HG03060 (cell line): ENCODE measurements at regions not wholly inside any gene's neighbourhood (a gene's known extent, or its start where the extent isn't known, plus 50 kb on each side); places are given as distances from the start of the nearest gene placed in this dataset.

Source experiments
- ATAC-seq: cut with Tn5 transposase; IDR thresholded peaks from one replicate; pipeline ENCODE4 v1.9.1; 2021; ENCODE audit warnings: low read depth, moderate number of reproducible peaks; ENCODE audit not compliant: unreplicated experiment

DNA sequence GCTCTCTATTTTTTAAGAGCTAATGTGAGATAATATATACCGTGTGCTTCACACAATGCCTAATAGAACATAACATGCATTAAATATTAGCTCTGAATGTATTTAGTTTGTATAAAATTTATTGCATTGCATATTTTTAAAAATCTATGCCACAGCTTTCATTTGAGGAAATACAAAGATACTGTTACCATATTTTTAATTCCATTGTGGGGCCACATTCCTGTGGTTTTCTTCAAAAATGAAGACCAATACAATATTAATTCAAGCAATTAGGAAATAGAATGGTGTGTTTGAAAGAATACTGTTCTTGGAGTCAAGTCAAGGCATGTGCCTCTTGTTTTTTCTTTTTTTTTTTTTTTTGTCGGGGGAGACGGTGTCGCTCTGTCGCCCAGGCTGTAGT lies 95.4 kb upstream of the CADPS start:
- no peak for ATAC-seq

DNA sequence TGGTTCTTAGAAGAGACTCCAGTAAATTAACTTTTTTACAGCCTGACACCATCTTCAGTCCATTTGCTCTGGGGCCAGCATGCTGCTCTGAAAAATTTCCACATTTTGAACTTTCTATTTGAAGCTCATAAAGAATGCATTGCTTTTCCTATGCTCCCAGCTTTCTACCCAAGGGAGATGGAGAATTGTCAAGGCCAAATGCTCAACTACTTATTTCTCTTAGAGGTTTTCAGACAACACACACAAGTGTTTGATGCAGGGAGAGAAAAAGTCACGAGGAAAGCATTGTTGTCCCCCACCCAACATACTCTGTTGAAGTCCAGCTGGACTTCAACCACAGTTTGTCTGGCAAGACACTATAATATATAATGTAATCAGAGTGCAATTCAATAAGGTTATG lies 100.3 kb upstream of the CADPS start:
- no peak for ATAC-seq

DNA sequence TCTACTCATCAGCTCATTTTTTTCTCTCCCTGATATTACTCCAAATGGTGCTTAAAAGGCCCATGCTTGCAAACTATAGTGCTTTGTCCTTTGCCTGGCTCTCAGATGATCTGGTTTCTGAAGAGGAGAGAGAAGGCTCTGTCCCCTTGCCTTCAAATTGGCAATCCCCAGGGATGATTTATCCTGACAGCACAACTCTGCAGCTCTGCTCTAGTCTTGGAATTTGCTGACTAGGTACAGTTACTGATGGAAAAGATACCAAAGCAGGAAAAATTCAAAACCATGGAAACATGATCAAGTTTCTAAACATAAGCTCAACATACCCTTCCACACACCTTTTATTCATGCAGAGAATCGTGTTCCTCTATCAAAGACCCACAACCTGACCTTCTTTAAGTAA lies 106.7 kb upstream of the CADPS start:
- no peak for ATAC-seq

DNA sequence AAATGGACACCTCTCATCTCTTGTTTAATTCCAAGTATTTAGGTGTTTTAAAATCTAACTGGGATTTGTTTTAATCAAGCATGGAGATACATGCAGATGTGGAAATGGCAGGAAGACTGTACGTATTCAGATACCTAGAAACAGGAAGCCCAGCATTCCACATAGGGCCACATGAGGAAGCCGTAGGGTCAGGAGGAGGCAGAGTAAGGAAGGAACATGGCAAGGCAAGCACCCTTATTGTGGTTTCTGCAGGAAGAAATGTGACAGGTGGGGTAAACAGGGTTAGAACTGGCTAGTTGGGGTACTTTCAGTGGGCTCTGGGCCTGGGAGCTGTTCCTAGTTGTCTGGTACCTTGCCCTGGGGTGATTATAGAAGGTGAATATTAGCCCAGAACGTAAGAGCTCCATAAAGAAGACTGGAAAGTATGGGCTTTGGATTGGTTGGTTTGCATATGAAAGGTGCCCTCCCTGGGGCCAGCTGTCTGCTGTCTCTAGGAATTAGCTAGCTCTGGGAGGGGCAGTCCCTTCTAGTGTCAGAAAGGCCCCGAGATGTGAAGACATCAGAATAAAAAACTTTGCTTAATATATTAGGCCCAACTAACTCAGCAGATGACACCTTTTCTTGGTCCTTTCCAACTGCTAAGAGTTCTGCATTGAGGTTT lies 107.7 kb upstream of the CADPS start:
- no peak for ATAC-seq

DNA sequence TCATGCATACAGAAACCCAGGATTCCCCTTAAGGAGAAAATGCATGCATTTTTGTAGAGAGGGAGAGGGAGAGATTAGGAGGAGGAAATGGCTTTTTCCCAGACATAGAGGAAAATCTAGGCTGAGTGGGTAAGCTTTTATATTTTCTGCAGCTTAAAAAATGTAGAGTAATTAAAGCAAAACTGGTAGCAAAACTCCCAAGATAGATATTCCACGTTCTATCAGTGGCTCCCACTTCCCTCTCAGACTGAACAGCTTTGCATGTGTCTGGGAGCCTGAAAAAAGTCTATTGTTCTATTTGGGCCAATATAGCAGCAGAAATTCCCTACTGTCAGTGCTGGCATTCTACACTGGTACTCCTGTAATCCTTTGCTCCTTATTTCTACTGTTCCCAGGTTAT lies 110.8 kb upstream of the CADPS start:
- ATAC-seq = no peak

DNA sequence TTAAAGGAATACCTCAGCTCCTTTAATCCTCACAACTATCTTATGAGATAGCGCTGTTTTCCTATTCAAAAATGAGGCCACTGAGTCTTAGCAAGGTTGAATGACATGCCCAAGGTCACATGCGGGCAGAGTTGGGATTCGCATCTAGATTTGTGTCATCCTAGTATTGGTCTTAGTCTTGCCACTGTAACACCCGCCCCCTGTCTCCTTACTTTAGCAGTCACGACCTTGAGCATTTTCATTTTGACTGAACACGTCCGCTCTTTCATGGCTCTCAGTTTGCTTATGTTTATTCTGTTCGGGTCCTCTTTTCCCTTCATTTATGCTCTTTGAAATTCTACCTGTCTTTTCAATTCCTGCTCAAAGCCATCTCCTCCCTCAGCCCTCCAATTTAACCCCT lies 112.5 kb upstream of the CADPS start:
- ATAC-seq = no peak

DNA sequence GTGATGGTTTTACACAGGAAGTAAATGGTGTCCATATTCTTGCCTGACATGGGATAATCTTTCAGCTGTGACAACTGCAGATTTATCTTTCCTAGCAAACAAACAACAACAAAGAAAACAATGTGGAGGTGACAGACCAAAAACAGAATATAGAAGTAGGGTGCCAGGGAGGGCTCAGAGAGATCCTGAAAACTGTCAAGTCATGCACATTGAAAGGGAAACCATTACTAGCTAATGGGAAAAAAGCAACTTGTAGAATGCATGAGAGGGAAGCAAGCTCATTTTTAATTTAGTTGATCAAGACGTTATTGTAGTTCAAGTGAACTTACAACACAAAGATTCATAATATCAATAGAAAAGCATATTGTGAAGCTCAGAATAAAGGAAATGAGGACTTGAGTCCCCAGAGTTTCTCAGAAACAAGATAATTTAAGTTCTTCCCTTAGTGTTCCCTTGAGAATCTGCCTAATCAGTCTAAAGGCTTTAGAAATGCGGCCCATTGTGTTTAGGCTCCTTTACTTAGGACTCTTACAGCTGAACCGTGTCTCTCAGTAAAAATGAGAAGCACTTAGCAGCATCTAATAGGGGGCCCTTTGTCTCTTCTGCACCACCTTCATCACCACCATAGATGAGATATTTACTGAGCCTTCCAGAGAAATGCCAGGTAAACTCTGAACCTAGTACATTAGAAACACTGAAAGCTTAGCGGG lies 115.6 kb upstream of the CADPS start:
- no peak for ATAC-seq

DNA sequence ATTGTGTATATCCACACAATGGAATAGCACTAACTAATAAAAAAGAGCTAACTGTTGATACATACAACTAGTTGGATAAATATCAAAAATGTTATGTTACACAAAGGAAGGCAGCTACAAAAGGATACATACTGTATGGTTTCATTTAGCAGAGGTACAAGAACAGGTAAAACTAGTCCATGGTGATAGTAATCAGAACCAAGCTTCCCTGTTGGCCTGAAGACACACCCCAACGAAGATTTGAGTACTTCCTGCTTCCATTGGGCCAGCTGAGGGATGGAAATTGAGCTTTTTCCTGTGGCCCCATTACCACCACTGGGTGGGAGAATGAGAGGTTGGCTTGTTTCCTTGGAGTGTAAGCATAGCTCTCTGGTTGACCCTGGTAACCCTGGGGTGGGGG lies 117.3 kb upstream of the CADPS start:
- no peak for ATAC-seq

DNA sequence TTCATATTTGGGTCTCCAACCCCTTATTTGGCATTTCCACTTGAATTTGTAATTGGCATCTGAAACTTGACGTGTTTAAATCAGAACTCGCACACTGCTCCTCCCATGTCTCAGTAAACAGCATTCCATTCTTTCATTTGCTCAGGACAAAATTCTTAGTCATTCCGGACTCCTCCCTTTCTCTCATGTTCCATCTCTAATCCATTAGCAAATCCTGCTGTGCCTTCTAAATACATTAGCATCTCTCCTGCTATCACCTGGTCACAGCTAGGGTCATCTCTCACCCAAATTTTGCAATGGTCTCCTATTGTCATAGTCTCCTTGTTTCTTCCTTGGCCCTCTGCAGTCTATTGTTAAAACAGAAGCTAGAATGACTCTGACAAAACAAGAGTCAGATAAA lies 119.9 kb upstream of the CADPS start:
- no peak for ATAC-seq

DNA sequence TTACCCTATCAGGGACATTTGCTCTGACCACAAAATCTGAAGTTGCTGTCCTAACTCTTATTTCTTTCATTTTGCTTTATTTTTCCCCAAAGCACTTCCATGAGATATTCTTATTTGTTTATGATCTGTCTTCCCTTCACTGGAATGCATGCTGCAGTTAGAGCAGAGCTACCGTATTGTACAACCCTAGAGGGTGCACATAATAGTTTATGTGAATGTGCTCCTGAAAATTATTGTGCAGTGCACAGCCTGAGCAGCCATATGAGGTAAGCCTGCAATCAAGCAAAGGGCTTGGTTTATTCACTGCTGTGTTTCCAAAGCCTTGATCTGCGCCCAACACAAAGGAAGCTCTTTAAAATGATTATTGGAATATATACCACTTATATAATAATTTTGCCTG lies 120.3 kb upstream of the CADPS start:
- no peak for ATAC-seq

DNA sequence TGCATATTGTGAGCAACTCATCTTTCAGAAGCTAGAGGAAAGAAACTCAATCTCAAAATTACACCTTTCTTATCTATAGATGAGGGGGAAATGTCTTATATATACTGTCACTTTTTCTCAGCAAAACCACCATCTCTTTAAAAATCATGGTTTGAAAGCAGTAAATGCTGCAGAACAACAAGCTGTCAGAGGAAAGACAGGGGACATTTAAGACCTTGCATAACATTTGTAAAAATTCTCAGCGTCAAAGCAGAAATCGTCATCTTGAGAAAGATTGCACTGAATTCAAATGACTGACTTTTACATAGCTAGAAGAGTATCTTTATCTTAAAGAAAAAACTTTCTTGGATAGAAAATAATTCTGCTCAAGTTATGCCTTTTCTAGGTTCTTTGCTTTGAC lies 122.2 kb upstream of the CADPS start:
- no peak for ATAC-seq

DNA sequence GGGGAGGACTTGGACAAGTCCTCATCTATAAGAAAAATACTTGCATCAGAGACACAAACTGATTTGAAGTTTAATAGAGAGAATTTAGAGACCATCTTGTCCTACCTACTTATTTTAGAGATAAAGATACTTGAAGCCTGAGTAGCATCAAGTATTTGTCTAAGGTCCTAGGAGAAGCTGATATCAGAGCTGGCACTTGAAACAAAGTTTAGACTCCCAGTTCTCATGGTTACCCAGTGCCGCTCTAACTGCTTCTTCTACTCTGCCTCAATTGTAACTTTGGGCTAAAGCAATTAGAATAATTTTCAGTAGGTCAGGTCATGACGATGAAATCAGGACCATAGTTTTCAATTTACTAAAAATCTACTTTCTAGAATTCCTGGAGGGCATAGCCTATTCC lies 123.9 kb upstream of the CADPS start:
- ATAC-seq = no peak

DNA sequence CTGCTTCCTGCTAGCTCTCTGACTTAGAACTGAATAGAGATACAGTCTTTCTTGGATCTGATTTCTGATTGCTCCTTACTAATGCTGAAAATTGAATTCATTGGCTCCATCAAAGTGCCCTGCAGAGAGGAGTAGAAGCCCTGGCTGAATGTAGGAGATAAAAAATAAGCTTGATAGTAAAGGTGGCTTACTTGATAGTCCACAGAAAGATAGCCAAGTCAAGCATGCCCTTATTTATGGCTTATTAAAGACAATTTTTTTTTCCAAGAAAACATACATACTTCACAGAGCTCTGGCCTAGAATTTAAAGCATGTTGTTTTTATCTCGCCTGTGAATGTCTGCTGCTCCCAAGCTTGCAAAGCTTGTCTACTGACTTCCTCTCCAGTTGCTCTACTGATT lies 124.6 kb upstream of the CADPS start:
- no peak for ATAC-seq

DNA sequence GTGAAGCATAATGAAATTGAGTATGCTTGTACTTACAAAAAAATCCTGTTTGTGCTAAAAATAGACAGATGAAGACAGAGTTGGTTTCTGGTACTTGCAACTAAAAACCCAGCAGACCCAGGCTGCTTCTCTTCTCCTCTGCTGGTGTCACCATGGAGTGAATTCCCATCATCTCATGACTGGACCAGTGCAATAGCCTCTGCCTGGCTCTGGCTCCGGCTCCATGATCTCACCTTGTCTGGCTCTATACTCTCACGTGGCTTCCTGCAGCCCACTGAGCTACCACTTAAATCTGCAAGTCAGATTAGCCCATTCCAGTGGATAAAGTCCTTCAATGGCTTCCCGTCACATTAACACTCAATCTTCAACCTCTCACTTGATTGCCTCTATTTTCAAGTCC lies 129.2 kb upstream of the CADPS start:
- no peak for ATAC-seq

DNA sequence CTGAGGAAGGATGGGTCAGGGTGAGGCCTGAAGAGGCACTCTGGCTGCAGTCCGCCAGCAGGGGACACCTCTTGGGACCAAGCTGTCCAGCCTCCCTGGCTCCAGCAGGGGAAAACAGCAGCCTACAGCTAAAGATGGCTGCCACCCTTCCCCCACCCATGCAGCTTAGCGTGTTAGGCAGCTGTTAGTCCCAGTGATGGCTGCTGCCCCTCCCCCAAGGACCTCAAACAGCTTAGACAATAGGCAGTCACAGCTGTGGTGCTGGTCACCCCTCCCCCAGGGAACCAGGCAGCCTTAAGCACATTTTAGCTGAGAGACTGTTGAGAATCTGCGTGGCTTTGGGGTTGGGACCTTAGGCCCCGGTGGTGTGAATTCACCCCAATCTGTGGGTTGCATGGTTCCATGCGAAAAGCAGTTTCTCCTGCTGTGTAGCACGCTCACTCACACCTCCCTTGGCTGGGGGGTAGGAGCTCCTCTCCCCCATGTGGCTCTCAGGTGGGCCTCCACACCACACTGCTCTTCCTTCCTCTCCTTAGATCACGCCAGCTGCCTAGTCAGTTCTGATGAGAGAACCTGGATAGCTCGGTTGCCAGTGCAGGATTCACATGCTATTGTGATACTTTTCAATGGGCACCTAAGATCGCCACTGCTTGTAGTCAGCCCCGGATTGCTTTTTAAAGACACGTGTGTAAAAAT lies 140.5 kb upstream of the CADPS start:
- ATAC-seq = no peak

DNA sequence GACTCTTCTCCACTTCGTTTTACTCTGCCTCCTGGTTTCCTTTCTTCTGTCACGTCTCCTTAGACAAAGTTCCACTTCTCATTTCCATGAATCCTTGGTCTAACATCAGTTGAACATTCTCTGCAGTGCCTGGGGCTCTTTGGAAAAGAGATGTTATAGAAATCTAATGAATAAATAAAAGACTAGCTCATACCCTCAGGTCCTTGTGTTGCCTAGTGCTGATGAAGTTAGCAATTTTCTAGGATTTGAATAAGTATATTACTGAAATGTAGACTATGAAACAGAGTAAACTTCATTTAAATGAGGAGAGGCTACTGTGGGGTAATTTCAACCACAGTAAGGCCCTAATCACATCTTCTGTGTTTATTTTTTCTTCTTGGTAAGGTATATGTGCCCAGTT lies 146.9 kb upstream of the CADPS start:
- ATAC-seq = no peak

DNA sequence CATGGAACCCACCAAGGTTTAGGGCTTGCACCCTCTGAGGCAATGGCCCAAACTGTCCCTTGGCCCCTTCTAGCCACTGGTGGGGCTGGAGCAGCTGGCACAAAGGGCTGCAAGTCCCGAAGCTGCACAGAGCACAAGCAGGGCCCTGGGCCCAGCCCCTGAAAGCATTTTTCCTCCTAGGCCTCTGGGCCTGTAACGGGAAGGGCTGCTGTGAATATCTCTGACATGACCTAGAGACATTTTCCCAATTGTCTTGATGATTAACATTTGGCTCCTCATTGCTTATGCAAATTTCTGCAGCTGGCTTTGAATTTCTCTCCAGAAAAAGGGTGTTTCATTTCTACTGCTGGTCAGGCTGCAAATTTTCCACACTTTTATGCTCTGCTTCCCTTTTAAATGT lies 151.5 kb upstream of the CADPS start:
- no peak for ATAC-seq

DNA sequence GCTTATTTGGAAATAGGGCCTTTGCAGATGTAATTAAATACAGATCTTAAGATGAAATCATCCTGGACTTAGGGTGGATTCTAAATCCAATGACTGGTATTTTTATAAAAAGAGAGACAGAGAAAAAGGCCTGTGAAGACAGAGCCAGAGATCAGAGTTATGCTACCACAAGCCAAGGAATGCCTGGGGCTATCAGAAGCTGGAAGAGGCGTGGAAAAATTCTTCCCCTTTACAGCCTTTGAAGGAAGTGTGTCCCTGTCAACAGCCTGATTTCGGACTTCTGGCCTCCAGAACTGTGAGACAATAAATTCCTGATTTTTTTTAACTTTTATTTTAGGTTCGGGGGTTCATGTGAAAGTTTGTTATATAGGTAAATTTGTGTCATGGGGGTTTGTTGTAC lies 154.1 kb upstream of the CADPS start:
- ATAC-seq = no peak

DNA sequence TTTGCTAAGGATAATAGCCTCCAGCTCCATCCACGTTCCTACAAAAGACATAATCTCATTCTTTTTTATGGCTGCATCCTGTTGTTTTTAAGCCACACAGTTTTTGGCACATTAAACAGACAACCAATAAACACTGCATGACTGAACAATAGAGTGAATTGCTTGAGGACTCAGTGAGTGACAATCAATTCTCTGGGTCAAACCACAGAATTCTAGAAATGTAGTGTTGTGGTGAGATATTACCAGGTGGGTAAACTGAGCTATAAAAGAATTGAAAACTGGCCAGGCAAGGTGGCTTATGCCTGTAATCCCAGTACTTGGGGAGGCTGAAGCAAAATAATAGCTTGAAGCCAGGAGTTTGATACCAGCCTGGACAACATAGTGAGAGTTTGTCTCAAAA lies 154.7 kb upstream of the CADPS start:
- no peak for ATAC-seq

DNA sequence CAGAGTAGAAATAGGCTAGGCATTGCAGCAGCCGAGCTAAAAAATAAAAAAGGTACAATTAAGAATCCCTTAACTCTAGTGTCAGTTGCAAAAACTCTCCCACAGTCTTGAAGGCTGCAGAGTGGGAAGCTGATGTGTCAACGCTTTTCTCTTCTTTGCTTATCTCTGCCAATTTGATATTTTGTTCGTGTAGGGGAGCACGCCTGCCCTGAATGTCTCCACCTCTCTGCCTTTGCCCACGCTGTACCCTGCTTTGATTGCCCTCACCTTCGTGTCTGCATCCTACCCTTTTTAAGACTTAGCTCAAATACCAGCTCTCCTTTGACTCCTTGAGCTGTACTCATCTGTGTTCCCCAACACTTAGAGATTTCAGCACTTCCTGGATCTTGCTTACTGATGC lies 155.4 kb upstream of the CADPS start:
- no peak for ATAC-seq

DNA sequence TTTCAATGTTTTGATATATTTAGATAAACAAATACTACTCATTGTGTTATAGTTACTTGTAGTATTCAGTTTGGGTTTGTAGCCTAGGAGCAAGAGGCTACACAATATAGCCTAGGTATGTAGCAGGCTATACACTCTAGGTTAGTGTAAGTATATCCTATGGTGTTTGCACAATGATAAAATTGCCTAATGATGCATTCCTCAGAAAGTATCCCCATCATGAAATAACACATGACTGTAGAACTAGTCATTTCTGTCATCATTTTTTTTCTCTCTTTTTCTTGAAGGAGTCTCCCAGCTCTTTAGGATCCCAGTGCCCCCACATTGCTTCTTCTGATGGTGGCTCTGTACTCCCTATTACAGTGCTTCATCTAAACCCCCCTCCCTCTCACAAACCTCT lies 157.7 kb upstream of the CADPS start:
- ATAC-seq = no peak

DNA sequence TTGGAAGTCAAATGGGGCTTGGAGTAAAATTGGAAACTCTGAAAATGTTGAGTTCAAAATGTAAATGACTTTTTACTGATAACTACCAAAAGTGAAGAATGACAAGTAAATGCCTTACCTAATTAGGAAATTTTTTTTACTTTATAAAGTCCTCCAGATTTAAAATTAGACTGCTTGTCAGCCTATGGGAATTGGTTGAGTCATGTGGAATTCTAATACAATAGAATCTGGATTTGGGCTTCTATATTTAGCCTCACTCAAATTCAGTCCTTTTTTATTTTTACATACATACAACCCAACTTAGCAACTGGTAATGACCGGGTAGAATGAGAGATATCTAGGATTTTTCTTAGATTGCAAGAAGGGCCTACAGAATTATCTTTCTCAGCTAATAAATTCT lies 158.9 kb upstream of the CADPS start:
- no peak for ATAC-seq
